ENCODE measurements at regions not wholly inside any gene's neighbourhood (a gene's known extent, or its start where the extent isn't known, plus 50 kb on each side); places are given as distances from the start of the nearest gene placed in this dataset.

DNA sequence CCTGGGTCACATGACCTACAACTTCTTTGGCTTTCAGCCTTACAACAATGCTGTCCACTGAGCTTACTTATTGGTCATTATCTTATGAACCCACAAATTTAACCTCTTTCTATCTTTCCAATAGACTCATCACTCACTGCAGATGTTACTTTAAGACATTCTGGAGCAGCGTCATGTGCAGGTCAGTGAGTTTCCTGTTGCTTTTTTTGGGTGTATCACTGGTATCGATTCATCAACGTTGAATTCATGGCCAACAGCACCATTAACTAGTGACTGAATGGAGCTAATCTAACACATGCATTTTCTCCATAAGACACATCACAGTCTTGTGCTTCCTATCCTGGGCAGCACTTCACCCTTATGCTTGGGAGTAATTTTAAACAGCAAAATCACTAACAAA lies 672.6 kb upstream of the CDH18 start:
- TF ChIP-seq POLR2A (IDR thresholded peaks at IDR 0.05; ENCODE audit: low read depth, low read length) (no peak), POLR2AphosphoS5 (IDR thresholded peaks at IDR 0.05; ENCODE audit: low read depth, low read length) (no peak), TAF1 (IDR thresholded peaks at IDR 0.05; ENCODE audit: low read depth, low read length) (no peak), POU2F2 (IDR thresholded peaks at IDR 0.05; ENCODE audit: low read depth, low read length) (no peak)

Data from GM12891 (cell line).